MG63 (cell line): ENCODE measurements at regions not wholly inside any gene's neighbourhood (a gene's known extent, or its start where the extent isn't known, plus 50 kb on each side); places are given as distances from the start of the nearest gene placed in this dataset.

Source experiments
- DNase-seq: peaks from one replicate; pipeline ENCODE4 v3.0.0-alpha.2; 2020
- H3K27me3 ChIP-seq: fragments of 250-450 bp; sonication (Bioruptor Pico); 2 replicates; pipeline ENCODE4 v1.5.1; 2020; ENCODE audit warnings: mild to moderate bottlenecking, moderate library complexity
- H3K36me3 ChIP-seq: fragments of 250-450 bp; sonication (Bioruptor Pico); 2 replicates; pipeline ENCODE4 v1.5.1; 2020; ENCODE audit warnings: mild to moderate bottlenecking, moderate library complexity
- H3K4me3 ChIP-seq: fragments of 250-450 bp; sonication (Bioruptor Pico); 2 replicates; pipeline ENCODE4 v1.5.1; 2020; ENCODE audit warnings: mild to moderate bottlenecking, moderate library complexity
- H3K9me3 ChIP-seq: fragments of 250-450 bp; sonication (Bioruptor Pico); 2 replicates; pipeline ENCODE4 v1.5.1; 2020; ENCODE audit warnings: mild to moderate bottlenecking, moderate library complexity

DNA sequence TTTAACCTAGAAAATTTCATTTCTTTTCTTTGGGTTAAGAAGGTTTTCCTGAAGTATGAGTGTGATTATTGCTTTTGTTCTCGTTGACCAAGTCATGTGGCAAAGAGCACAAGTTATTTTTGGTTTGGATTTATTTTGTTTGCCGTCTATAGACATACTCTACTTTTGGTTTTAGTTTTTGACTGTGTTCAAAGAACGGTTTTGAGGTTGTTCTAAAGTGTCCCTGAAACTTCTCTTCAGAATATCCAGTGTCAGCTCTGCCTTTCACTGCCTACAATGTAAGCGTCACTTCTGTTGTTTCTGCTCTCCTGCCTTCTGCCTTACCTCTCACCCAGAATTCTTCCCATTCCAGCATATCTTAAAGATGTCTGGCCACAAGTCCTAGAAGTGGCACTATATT is 812.2 kb downstream of the C4orf33 start:
- no peak overlapping the region for H3K4me3 ChIP-seq
- no peaks in the 10 kb centered on the region for H3K27me3 ChIP-seq
- no peak for DNase-seq

DNA sequence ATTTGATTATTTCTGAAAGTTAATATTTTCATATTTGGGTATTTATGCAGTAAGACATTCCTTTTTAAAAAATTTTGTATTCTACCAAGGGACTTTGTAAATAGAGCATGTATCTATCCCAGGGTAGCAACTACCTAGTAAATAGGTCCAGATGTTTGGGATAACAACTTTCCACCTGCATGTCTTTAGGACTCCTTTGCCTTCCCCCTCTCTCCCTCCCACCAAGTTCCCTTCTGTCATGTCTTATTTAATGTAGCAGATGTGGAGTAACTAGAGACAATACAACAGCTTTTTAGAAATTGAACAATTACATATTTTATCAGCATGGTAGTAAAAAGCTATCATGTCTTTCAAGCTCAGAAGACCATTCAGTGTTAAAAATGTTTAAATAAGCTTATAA is 821.0 kb downstream of the C4orf33 start:
- Histone ChIP-seq H3K36me3 (no peaks in the 10 kb centered on the region), H3K4me3 (no peak overlapping the region), H3K27me3 (no peaks in the 10 kb centered on the region), H3K9me3 (no peaks in the 10 kb centered on the region)
- no peak for DNase-seq

More for the DNA sequence above, 812.2 kb downstream of the C4orf33 start:
- H3K36me3 ChIP-seq, result no peaks in the 10 kb centered on the region
- H3K9me3 ChIP-seq, result no peaks in the 10 kb centered on the region

DNA sequence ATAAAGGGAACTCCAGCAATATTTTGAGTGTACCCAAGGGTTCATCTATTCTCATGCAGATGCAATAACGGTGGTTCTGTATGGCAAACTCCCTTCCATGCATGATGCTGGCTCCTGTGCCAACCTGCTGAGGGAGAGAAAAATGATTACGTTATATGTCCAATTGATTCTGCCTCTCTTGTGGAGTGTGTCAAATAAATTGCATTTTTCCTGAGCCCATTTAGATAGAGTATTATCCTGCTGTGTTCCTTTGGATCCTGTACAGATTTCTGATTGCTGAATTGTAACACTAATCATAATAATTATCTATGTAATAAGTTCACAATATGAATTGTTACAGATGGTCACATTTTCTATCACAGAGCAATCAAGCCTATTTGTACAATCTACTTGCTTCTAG is 821.7 kb downstream of the C4orf33 start:
- no peaks in the 10 kb centered on the region for H3K27me3 ChIP-seq
- H3K36me3 ChIP-seq, result no peaks in the 10 kb centered on the region
- H3K9me3 ChIP-seq, result no peaks in the 10 kb centered on the region
- DNase-seq, result no peak
- H3K4me3 ChIP-seq, result no peak overlapping the region

DNA sequence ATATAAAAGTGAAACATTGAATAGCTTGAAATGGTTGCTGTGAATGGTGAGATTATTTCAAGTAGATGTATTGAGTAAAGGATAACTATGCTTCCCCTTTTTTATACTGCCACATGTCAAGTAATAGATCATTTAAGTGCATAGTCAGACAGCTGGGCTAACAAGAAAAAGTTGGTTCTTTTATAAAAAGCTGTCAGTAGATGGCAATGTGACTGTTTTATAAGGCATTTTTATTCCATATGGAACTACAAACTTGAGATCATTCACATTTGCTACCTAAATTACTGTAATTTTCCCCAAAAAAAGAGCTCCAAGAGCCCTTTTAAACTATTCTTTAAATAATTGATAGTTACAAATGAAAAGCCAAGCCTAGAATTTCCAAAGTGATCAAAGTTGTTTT is 831.0 kb downstream of the C4orf33 start:
- H3K36me3 ChIP-seq, result no peaks in the 10 kb centered on the region
- no peak for DNase-seq
- no peaks in the 10 kb centered on the region for H3K27me3 ChIP-seq
- H3K4me3 ChIP-seq, result no peak overlapping the region
- H3K9me3 ChIP-seq, result no peaks in the 10 kb centered on the region

DNA sequence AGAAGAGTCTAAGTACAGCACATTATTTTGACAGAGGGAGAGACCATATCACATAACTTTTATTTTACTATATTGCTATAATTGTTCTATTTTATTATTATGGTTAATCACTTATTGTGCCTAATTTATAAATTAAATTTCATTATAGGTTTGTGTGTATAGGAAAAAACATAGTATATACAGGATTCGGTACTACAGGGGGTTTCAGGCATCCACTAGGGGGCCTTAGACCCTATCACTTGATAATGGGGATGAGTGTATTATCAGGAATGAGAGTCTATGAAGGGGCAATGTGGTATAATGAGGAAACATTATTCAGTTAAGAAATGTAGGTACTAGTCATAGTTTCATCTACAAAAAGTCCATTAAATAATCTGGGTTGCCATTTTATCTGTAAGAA is 833.1 kb downstream of the C4orf33 start:
- H3K27me3 ChIP-seq, result no peaks in the 10 kb centered on the region
- H3K9me3 ChIP-seq, result no peaks in the 10 kb centered on the region
- DNase-seq, result no peak
- H3K36me3 ChIP-seq, result no peaks in the 10 kb centered on the region
- no peak overlapping the region for H3K4me3 ChIP-seq

DNA sequence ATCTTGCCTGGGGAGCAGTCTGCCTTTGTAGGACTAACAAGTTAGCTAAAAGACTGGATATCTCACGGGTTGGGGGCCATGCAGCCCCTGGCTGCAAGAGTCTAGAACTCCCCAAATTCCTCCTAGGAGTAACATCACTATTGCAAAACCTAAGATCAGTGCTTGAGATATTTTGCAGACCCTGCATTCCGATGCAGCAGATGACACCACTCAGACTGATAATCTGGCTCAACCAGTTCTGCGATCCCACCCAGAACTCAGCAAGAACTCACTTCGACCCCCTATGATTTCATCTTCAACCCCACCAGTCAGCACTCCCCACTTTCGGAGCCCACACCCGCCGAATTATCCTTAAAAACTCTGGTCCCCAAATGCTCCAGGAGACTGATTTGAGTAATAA is 834.0 kb downstream of the C4orf33 start:
- DNase-seq, result no peak
- H3K36me3 ChIP-seq, result no peaks in the 10 kb centered on the region
- H3K9me3 ChIP-seq, result no peaks in the 10 kb centered on the region
- no peaks in the 10 kb centered on the region for H3K27me3 ChIP-seq
- no peak overlapping the region for H3K4me3 ChIP-seq

DNA sequence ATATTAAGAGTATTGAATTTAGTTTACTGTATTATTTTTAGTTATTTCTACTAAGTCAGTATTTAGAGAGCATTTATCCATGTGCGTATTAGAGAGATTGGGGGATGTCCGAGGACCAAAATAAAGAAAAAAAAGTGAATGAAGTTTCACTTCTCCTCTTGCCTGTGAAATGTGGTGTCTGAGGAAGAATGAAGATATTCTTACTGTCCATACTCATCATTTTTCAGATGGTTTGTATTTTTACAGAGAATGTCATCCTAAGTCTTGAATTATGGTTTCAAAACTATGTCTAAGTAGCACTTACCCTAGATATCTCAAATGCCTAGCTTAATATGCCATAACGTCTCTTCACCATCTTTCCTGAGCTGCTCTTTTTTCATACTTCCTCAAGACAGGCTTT is 854.3 kb downstream of the C4orf33 start:
- H3K27me3 ChIP-seq, result no peaks in the 10 kb centered on the region
- no peaks in the 10 kb centered on the region for H3K36me3 ChIP-seq
- no peak overlapping the region for H3K4me3 ChIP-seq
- no peak for DNase-seq
- no peaks in the 10 kb centered on the region for H3K9me3 ChIP-seq

DNA sequence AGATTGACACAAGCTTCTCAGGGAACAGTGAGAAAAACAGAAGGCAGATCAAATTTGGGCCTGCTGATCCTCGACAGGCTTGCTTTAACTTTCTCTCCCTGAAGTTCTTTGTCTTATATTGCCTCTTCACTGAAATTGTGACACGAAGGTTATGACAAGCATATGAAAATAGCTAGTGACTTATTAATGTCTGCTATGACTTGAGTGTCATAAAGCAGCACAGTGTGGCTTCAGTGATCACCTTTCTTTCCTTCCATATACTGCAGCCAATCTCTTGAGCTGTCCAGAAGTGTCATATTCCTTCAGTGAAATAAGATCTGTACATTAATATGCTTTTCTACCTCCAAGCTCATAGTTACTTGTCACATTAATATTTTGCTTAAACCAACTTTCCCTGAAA is 870.2 kb downstream of the C4orf33 start:
- Histone ChIP-seq H3K36me3 (no peaks in the 10 kb centered on the region), H3K27me3 (no peaks in the 10 kb centered on the region), H3K9me3 (no peaks in the 10 kb centered on the region), H3K4me3 (no peak overlapping the region)
- DNase-seq, result no peak

DNA sequence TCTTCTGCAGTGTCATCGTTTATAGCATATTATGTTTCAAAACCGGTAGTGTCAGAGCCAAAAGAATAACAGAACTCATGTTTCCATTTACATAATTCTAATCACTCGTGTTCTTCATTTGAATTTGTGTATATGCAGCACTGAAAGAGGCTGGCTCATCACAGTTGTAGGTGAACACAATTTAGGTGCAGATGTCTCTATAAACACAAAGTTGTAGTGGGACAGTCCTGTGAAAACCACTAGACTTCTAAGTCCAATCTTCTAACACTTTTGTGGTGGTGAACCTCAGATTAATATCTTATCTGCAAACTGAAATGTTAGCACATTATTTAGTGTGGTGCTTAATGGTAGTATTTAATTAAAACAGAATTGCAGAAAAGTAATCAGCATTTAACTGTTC is 872.4 kb downstream of the C4orf33 start:
- Histone ChIP-seq H3K4me3 (no peak overlapping the region), H3K27me3 (no peaks in the 10 kb centered on the region), H3K9me3 (no peaks in the 10 kb centered on the region), H3K36me3 (no peaks in the 10 kb centered on the region)
- DNase-seq, result no peak

DNA sequence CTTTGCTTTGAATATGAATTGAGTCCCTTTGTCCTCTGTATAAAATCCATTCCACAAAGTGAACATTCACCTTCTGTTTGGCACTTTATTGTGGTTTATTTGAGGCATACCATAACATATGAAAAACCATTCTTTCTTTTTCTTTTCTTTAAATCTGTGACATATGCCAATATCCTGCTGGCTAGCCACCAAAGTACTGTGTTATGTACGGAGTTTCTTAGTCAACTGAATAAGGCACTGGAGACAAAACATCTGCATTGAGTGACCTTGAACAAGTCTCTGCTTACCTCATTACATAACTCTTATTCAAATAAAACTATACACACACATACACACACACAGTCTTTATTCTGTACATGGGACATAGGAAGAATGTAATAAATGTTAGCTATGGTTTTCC is 872.8 kb downstream of the C4orf33 start:
- no peak for DNase-seq
- Histone ChIP-seq H3K36me3 (no peaks in the 10 kb centered on the region), H3K4me3 (no peak overlapping the region), H3K27me3 (no peaks in the 10 kb centered on the region), H3K9me3 (no peaks in the 10 kb centered on the region)

DNA sequence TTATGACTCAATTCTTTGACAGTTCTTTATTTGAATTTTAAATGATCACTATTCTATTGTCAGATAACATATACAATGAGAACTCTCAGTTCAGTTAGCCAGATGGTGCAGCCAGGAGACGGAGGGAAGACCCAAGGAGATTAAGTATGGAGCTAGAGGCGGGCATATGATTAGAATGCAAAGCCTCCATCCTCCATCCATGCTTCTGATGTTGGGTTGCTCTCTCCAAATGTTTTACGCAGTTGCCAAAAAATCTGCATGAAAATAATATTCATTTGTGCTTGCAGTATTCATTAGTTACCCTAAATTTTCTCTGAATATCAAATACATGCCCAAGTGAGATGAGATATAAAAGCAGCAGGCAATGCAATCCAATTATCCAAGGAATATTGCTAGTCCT is 874.8 kb downstream of the C4orf33 start:
- Histone ChIP-seq H3K4me3 (no peak overlapping the region), H3K36me3 (no peaks in the 10 kb centered on the region), H3K9me3 (no peaks in the 10 kb centered on the region), H3K27me3 (no peaks in the 10 kb centered on the region)
- no peak for DNase-seq

DNA sequence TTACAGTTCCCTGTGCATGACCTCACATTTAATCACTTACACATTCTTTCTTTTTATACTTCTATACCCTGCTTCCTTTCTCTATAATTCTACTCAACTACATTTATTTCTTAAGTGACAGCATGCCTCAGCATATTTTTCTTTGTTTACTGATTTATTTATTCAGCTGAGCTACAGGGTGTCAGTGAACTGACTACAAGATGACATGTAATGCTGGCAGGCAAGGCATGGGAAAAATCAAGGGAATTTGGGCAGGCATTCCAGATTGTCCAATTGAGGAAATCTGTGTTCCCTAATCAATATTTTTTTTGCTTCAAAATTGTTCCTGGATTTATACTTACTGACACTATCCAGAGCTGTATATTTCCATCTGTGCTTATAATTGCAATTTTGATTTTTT is 875.5 kb downstream of the C4orf33 start:
- DNase-seq, result no peak
- Histone ChIP-seq H3K27me3 (no peaks in the 10 kb centered on the region), H3K9me3 (no peaks in the 10 kb centered on the region), H3K4me3 (no peak overlapping the region), H3K36me3 (no peaks in the 10 kb centered on the region)

DNA sequence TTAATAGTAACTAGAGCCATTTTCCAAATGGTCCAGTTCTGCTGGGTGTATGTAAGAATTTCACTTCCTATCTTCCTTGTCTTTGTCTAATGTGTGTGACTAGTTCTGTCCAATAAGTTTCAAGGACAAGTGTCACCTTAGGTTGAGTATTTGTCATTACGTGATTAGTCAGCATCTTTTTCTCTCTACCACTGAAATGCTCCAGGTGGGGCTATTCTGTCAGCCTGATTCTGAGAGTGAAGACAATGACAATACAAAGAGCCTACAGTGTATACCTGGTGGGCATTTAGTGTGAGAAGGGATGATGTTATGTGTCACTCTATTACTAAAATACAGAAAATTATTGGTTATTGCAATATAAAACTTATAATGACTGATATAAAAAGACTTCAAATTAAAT is 876.3 kb downstream of the C4orf33 start:
- Histone ChIP-seq H3K9me3 (no peaks in the 10 kb centered on the region), H3K27me3 (no peaks in the 10 kb centered on the region), H3K36me3 (no peaks in the 10 kb centered on the region), H3K4me3 (no peak overlapping the region)
- no peak for DNase-seq

DNA sequence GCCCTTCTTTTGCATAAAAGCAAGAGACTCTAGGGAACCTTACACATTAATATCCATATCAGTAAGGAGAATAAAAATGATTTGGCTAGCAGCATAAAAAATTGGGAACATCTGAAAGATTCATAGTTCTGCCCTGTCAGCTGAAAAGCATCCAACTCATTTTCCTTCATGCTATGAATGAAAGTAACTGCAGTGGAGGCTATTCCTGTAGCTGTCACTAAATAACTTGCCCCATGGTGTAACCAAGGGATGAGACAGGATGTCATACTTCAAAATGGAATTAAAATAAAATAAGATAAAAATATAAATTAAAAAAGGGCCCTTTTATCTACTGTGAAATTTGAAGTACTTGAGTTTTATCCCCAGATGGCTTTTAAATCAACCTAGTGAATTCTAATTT is 878.8 kb downstream of the C4orf33 start:
- no peak for DNase-seq
- no peaks in the 10 kb centered on the region for H3K9me3 ChIP-seq

DNA sequence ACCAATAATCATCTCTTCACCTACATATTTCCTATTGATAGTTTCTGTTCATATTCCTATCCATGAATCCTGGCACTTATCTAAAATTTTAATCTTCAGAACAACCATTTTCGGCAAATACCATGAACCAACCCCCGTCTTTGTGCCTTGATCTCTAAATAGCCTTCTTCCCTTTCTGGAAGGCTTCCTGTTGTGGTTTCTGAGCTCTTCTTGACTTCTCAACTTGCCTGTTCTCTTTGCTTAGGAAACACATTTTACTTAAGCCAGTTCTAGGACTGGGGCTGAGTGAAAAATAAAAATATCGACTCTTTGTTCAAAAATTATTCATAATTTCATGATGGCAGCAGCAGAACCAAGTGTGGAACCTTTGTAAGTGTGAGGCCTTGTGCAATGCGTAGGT is 882.4 kb downstream of the C4orf33 start:
- Histone ChIP-seq H3K36me3 (no peaks in the 10 kb centered on the region), H3K27me3 (no peaks in the 10 kb centered on the region), H3K9me3 (no peaks in the 10 kb centered on the region), H3K4me3 (no peak overlapping the region)
- no peak for DNase-seq

More for the DNA sequence above, 878.8 kb downstream of the C4orf33 start:
- Histone ChIP-seq H3K27me3 (no peaks in the 10 kb centered on the region), H3K4me3 (no peak overlapping the region), H3K36me3 (no peaks in the 10 kb centered on the region)

DNA sequence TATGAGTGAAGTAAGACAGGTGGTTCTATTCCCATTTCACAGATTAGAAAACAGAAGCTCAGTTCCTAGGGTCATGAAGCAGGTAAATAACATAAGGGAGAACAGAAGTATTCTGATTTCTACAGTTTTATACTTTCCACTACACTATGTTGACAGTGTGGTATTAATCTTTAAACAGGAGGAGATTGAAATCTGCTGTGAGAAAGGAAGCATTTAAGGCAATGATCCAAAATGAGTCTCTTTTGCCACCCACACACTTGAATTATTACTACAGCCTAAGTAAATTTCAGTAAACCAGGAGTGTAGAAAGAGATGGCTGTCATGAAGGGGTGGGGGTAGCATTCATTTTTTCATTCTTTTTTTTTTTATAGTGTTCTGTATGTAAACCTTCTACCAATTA is 893.0 kb downstream of the C4orf33 start:
- H3K36me3 ChIP-seq, result no peaks in the 10 kb centered on the region
- no peak overlapping the region for H3K4me3 ChIP-seq
- no peaks in the 10 kb centered on the region for H3K27me3 ChIP-seq
- DNase-seq, result no peak
- no peaks in the 10 kb centered on the region for H3K9me3 ChIP-seq

DNA sequence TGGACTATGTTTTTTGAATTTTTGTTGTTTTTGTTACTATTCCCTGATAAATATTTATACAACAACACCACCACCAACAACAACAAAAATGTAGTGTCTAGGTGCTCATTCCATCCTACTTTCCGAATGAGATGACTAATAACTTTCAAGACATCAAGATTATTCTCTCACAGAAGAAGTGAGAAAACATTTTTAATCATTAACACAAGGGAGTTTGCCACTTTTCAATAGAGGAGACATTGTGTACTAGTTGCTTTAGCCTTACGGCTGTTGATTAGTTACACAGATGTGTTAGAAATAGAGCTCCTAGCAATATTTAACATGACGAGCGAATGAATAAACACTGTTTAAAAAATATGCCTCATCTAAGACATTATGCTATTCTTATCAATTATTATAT is 898.8 kb downstream of the C4orf33 start:
- H3K36me3 ChIP-seq, result no peaks in the 10 kb centered on the region
- no peaks in the 10 kb centered on the region for H3K27me3 ChIP-seq
- no peak overlapping the region for H3K4me3 ChIP-seq
- DNase-seq, result no peak
- no peaks in the 10 kb centered on the region for H3K9me3 ChIP-seq

DNA sequence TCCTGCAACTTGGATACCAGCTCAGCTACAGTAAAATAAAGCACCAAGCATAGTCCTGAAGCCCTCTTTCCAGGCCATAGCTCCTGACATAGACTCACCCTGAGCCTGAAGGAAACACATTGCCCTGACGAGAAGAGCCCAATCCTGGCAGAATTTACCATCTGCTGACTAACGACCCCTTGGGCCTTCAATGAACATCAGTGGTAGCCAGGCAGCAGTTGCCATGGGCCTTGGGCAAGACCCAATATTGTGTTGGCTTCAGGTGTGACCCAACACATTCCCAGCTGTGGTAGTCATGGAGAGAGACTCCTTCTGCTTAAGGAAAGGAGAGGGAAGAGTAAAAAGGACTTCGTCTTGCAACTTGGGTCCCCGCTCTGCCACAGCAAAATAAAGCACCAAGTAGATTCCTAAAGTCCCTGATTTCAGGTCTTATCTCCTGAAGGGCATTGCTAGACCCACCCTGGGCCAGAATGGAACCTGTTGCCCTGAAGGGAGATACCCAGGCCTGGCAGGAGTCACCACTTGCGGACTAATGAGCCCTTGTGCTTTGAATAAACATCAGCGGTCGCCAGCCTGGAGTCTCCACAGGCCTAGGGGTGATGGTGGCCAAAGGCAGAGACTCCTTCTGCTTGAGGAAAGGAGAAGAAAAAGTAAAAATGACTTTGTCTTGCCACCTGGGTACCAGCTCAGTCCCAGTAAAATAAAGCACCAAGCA is 902.6 kb downstream of the C4orf33 start:
- Histone ChIP-seq H3K9me3 (no peaks in the 10 kb centered on the region), H3K4me3 (no peak overlapping the region), H3K27me3 (no peaks in the 10 kb centered on the region), H3K36me3 (no peaks in the 10 kb centered on the region)
- DNase-seq, result no peak

DNA sequence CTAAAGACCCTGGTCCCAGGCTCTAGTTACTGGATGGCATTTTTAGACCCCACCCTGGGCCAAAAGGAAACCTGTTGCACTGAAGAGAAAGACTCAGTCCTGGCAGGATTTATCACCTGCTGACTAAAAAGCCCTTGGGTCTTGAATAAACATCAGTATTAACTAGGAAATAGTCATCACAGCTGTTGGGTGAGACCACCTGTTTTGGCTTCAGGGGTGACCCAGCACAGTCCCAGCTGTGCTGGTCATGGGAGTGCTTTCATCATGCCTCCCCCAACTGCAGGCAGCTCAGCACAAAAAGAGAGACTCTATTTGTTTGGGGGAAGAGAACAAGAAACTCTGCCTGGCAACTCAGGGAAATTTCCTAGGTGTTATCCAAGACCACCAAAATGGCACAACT is 903.2 kb downstream of the C4orf33 start:
- no peaks in the 10 kb centered on the region for H3K27me3 ChIP-seq
- no peak overlapping the region for H3K4me3 ChIP-seq
- no peaks in the 10 kb centered on the region for H3K36me3 ChIP-seq
- DNase-seq, result no peak
- H3K9me3 ChIP-seq, result no peaks in the 10 kb centered on the region
